HG02981 (cell line): ENCODE measurements at regions not wholly inside any gene's neighbourhood (a gene's known extent, or its start where the extent isn't known, plus 50 kb on each side); places are given as distances from the start of the nearest gene placed in this dataset.
"Not testable (repeated sequence)": the region's sequence is repeated elsewhere in the genome, so short reads cannot be mapped to it uniquely, and the experiment has no call there.

Source experiments
- ATAC-seq: cut with Tn5 transposase; IDR thresholded peaks from one replicate; pipeline ENCODE4 v1.9.1; 2021; ENCODE audit warnings: mild to moderate bottlenecking, moderate library complexity; ENCODE audit not compliant: unreplicated experiment

DNA sequence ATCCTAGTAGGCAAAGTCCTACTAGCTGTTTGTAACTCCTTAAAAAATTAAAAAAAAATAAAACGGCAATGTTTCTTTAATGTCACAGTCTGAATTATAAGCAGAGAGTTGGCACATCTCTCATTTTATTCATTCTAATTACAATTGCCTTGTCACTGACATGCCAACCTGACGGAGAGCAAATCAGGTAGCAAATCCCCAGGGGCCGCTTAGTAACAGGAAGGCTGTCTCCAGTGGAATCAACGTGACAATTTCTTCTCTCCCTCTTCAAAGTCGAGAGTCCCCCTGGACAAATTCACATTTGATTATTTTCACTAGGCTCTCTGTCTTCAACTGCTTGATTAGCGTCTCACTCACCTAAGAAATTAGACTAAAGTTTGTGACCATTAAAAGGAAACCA lies 1598.9 kb upstream of the PIK3C3 start:
- ATAC-seq: no peak

DNA sequence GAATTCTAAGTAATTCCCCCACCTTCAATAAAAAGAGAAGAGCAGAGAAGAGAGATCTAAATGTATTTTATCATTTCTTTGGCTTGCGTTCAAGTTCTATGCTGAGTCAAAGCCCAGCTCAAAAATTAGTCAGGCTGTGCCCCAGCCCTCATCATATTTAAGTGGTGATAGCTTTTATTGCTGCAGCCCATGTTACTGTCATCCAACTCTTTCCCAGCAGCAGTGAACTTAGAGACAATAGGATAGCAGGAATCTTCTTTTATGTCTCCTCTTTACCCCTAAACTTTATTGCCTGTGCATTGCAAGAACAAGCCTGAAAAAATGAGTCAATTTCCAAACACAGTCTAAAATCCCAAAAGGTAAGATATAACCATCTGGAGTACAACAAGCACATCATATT lies 1599.3 kb upstream of the PIK3C3 start:
- ATAC-seq: no peak

DNA sequence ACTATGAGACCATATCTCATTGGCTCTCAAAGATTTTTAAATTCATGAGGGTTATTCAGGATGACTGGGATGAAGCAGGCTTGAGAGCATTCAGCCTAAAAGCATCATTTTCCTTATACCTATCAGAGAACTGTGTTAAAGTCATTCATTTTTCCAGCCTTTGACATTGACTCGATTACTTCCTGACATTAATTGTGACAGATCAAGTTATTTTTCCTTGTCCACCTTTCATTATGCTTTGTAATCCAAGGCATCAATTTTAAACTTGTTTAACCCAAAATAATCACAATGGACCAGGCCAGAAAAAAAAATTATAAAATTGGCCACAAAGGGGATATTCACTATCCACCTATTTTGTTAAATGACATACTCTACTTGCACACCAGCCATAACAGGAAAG lies 1606.8 kb upstream of the PIK3C3 start:
- ATAC-seq: no peak

DNA sequence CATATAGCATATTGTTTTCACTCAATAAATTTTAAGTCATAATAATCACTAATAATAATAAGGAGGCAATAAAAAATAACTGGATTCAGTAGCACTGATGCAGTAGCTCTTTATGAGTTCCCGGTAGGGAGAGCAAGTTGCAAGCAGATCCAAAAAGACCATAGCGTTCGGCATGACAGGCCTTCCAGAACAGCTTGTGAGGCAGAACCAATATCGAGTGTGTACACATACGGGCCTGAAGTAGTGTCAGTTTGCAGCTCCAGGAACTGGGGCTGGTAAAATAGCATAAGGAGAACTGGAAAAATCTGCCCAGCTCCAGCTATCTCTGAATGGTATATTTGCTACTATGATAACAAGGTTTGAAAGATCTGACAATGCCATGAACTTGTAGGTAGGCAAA lies 1607.8 kb upstream of the PIK3C3 start:
- no peak for ATAC-seq

DNA sequence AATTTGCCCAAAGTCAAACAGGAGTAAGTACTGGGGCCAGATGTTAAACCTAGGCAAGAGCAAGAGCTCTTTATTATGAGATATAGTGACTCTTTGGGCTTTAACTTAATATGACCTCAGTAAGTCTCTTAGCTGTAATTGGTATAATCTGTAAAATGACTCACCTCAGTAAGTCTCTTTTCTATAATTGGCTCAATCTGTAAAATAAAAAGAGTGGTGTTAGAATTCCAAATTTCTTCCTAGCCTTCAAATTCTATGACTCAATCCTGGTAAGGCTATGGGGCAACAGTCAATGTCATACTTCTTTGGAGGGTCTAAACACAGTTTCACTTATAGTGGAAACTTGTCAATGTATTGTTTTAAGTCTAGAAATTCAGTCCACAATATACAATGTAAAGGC lies 1608.9 kb upstream of the PIK3C3 start:
- ATAC-seq: no peak

DNA sequence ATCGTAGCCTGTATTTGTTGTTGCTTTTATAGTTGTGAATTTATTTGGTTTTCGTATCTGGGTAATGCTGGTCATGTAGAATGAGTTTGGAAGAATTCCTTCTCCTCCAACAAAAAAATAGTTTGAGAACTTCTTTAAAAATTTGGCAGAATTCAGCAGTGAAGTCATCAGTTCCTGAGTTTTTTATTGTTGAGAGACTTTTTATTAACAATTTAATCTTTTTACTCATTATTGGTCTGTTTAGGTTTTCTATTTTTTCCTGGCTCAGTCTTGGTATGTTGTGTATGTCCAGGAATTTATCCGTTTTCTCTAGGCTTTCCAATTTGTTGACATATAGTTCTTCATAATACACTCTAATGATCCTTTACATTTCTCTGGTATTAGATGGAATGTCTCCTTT lies 1613.3 kb upstream of the PIK3C3 start:
- ATAC-seq: no peak

DNA sequence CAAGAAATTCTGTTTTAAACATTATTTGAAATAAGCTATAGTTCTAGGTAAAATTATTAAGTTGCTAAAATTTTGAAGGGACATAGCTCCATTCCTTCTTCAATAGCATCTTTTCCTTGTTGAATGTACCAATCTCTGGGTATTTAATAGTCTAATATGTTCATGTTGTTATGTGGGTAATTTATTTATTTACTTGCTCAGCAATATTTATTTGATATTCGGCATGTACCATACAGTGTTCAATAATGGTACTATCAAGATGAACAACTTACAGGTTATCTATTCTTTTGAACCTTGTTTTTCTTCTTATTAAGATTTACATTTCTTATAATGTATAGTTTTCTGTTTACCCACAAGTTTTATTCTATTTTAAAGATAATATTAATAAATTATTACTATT lies 1616.8 kb upstream of the PIK3C3 start:
- ATAC-seq: no peak

DNA sequence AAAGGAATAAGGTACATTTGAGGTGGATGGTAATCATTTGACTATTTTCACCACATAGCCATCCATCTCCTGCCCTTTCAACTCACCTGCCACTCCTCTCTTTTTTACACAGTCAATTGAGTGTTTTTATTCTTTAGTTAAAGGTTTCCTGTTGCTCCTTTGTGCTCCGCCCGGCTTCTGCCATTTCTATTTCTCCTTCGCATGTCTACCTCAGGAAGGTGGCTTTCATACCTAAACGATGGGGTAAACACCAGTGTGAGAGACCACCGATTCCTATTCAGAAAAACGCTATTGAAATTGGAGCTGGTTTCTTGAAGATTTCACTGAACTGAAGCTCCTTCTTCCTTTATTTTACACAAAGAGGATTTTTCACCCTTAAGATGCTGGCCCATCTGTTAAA lies 1628.0 kb upstream of the PIK3C3 start:
- no peak for ATAC-seq

DNA sequence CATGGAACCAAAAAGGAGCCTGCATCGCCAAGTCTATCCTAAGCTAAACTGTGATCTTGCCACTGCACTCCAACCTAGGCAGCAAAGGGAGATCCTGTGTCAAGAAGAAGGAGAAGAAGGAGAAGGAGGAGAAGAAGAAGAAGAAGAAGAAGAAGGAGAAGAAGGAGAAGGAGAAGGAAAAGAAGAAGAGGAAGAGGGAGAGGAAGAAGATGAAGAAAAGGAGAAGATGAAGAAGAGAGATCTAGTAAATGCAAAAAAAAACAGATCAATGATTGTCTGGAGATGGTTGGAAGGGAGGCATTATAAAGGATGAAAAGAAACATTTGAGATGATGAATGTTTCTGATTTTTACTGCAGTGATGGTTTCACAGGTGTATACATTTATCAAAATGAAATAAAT lies 1629.0 kb upstream of the PIK3C3 start:
- ATAC-seq: no peak

DNA sequence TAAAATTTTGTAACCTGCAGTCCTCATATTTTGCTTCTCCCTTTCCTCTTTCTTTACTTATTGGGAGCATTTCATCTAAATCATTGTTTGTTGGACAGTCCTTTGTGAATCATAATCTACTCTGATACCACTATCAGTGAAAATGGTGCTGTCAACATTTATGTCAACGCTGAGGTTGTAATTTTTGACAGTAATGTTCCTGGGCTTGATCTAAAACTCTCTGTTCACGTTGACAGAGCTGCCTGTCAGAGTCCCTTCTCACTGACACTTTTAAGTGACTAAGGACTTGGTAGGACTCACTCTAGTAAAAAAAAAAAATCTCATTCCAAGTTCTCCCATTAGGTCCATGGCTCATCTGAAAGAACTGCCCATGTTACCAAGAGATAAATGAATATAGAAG lies 1640.8 kb upstream of the PIK3C3 start:
- no peak for ATAC-seq

DNA sequence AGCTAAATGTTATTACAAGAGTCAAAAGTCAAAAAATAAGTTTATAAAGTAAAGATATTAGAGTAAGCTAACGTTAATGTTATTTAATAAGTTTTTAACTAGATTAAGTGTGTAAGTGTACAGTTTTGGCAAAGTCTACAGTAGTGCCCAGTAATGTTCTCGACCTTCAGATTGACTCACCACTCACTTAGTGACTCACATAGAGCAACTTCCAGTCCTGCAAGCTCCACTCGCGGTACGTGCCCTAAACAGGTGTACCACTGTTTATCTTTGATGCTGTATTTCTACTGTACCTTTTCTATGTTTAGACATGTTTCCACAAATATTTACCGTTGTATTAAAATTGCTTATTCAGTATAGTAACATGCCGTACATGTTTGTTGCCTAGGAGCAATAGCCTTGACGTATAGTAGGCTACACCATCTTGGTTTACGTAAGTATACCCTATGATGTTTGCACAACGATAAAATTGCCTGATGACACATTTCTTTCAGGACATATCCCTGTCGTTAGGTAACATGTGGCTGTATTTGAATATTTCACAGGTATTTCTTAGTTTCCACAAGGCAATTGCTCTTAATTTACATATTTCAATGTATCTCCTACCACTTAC lies 1641.9 kb upstream of the PIK3C3 start:
- no peak for ATAC-seq

DNA sequence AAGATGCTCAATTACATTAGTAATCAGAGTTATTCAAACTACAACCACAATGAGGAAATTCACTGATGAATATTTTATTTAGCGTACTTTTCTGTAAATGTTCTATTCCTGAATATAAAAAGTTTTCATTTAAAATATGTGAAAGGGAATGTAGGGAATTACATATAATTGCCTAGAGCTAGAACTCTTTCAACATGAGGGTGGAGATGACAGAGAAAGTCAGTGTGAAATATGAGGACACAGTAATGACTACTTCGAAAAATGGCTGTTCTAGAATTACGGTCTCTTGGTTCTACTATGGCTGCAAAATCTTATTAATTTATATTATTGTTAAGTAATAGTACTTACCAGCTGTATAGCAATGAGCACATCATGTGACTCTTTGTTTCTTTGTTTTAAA lies 1647.4 kb upstream of the PIK3C3 start:
- ATAC-seq: no peak

DNA sequence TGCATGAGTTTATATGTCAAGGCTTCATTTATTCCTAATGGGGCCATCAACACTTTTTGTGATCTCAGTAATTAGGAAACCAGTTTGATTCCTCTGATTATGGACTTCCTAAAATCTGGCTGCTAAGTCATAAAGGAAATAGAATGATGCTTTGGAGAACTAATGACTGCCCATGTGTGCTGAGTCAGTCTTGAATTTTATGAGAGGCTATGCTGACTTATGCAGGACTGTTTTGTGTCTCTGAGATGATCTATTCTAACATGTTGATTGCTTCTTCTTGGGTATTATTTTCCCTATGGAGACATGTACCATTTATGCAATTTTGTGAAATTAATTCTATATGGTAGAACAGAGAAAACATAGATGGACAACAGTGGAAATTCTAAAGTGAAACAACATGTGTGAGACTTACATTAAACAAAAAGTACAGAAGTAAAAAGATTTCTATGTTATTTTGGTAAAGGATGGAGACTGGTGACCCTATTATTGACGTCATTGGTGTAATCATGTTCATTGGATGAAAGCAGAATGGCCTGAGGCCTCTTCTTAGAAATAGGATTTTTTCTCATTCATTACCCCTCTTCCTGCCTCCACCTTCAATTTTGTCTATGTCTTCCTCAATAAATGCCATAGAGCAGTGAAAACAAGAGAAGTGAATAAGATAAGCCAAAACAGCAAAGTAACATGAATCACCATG lies 1658.2 kb upstream of the PIK3C3 start:
- ATAC-seq: no peak

DNA sequence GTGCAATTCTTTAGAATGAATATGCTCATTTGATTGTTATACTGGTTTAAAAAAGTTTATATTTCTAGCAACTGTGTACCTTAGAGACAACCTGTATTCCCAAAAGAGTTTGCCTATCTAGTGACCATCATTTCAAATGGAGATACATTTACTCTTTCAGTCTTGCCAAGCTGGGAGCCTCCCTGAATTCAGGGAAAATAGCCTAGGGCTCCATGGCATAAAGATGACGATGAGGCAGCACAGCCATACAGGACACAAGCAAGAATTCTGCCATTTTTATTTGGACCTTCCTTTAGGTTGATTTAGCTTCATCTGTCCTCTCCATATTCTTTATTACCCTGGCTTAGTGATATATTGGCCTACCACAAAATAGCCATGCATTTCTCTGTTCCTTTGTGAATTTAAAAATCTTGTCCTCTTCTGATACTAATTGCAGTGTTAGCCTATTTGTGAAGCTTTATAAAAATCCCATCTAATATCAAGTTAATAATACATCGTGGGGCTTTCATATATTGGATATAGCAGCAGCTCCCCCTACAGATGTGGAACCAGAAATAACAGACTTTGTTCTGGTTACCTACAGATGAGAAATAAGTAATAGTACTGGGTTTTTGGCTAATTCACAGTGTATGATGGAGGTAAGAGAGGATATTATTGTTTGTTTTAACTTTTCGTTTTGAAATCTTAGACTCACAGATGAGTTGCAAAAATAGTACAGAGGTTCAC lies 1661.9 kb upstream of the PIK3C3 start:
- no peak for ATAC-seq

DNA sequence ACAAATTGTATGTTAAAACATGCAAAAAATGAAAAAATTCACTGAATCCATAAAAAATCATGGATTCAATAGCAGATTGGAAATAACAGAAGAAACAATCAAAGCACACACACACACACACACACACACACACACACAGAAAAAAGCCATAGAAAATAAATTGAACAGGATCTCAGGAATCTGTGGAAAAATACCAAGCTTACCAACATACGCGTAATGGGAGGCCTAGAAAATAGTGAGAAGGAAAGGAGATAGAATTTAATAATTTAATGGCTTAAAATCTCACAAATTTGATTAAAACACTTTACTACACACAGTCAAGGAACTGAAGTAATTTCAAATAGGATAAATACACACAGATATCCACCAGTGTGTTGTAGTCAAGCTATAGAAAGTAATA lies 1671.5 kb upstream of the PIK3C3 start:
- no peak for ATAC-seq

DNA sequence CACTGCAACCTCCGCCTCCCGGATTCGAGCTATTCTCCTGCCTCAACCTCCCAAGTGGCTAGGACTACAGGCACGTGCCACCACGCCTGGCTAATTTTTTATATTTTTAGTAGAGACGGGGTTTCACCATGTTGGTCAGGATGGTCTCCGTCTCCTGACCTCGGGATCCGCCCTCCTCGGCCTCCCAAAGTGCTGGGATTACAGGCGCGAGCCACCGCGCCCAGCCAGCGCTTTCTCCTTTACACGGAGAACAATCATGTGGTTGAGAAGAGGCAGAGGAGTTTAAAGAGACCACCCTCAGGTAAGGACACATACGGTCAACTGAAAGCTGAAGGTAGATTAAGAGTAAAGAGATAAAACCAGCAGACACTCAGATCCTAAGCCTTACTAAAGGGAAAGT lies 1673.7 kb upstream of the PIK3C3 start:
- not testable (repeated sequence) for ATAC-seq

DNA sequence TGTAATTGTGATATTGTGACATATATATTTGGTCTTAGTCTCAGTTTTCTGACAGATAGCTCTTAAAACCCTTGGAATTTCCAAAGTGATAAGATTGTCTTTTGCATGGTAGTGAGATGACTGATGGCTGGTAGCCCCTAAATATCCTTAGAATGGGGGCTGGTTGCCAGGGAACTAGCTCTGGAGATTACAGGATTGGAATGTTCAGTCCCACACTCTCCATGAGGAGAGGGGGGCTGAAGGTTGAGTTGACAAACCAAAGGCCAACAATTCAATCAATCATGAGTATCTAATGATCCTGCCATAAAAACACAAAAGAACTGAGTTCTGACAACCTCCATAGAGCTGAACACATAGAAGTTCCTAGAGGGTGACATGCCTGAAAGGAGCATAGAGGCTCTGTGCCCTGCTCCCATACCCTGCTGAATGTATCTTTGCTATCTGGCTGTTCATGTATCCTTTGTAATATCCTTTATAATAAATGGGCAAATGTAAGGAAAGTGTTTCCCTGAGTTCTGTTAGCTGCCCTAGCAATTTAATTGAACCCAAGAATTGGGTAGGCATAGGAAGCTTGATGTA lies 1680.3 kb upstream of the PIK3C3 start:
- ATAC-seq: no peak

DNA sequence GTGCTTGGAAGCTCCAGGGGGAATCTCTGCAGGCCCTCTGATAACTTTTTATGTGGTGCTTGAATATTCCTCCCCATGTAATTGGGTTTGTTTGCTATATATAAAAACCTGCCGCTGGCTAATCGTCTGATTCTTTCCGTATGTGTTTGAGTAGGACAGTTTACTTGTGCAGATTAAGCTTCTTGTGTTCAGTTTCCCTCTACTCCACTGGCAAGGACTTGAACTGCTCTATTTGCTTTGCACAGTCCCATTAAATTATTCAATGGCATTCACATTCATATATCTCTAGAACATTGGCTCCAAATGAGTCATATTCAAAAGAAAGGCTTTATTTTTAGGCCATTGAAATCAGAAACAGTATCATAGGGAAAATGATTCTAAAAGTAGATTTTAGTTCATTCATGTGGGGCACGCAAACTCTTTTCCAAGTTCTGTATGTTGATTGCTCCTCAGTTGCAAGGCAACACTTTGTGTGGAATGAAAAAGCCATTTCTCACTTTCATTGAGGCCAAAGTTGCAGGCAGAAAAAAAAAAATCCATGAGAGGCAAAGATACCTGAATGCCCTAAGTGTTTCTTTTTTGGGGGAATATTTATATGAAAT lies 1682.3 kb upstream of the PIK3C3 start:
- ATAC-seq: no peak

DNA sequence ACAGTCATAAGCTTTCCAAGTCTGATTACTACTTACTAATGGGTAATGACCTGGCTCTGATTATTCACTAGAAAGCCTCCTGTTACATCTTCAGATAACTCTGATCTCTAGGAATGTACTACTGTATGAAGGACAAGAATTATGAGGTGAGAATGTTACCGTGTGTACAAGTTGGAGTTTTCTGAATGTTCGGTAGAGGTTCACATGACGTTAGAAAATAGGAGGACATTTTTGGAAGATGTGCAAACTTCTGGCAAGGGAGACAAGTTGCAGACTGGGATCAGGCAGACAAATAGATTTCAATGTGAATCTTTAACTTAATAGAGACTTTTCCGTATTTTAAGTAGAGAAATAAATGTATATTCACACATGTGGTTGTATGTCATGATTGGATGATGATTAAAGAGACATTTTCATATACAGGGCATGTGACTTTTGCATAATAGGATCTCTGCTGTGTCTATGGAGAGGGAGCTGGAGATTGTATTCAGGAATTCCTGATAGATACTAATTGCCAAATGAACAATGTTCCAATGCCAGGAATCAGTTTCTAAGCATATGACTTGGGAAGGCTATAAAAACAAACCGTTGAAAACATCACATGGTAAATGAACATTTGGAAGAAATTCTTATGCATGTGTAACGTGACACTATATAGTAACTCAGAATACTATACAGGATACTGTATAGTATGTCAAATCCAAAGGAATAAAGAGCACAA lies 1695.8 kb upstream of the PIK3C3 start:
- ATAC-seq: no peak

DNA sequence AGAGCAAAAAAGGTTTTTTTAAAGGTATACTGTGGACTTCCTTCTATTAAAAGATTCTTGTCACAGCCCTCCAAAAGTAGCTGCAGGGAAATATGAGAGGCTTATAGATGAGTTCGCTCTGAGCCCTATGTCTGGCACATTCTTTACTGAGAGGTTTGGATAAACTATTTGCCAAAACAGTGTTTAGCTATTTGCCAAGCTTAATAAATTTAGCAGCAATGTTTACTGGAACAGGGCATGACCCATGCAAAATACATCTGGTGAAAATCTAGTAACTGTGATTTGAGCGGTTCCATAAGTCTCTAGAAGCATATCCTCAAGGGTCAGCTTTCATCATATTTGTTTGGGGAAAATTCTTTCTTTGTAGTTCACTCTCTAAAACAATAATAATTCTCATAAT lies 1696.7 kb upstream of the PIK3C3 start:
- ATAC-seq: no peak

DNA sequence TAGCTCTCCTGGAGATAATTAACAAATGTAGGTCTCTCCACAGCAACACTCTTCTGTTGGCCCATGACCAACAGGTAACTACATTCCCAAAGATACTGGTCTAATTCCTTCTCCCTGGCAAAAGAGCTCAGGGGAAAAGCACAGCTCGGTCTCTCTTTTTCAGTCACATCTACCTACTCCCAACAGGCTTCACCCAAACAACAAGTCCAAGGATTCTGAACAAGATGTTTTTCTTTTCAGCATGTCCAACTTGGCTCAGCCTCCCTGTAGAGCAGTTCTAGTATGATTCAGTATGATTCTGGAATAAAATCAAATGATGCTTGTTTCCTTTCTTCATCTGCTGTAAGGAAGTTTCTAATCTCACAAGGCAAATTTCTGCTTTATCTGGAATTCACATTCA lies 1704.8 kb upstream of the PIK3C3 start:
- no peak for ATAC-seq
